Caco-2 (cell line): ENCODE measurements at regions not wholly inside any gene's neighbourhood (a gene's known extent, or its start where the extent isn't known, plus 50 kb on each side); places are given as distances from the start of the nearest gene placed in this dataset.

Source experiments
- BruUV-seq: library from RNA; stranded (reverse); fragments of 400-500 nt; replicated peaks from 2 replicates; lab custom pipeline; 2021; lab: Mats Ljungman, UMichigan
- CTCF ChIA-PET: fragments of 300-600 bp; sonication (Branson Sonifier 250); formaldehyde crosslinking; loops from one replicate; lab custom pipeline; 2022; ENCODE audit warnings: antibody characterized with exemption; lab: Charles Lee
- POLR2A ChIA-PET: fragments of 300-600 bp; sonication (Branson Sonifier 250); formaldehyde crosslinking; loops from one replicate; lab custom pipeline; 2022; ENCODE audit warnings: antibody characterized with exemption; lab: Charles Lee
- DNase-seq, 2 experiments: peaks; one replicate each; pipeline versions ENCODE4 v3.0.0 to v3.0.0-alpha.2; 2020 to 2022
- H3K27me3 ChIP-seq: replicated peaks from 2 replicates; pipeline ENCODE4 v1.6.0; 2011; ENCODE audit warnings: low read length; ENCODE audit not compliant: control insufficient read depth, insufficient read depth
- H3K36me3 ChIP-seq: 2 replicates; pipeline ENCODE4 v1.5.1; 2011; ENCODE audit warnings: low read length; ENCODE audit not compliant: control insufficient read depth, insufficient read depth
- H3K4me1 ChIP-seq: fragments of 250-450 bp; sonication (Bioruptor Pico); 2 replicates; pipeline ENCODE4 v1.5.1; 2020; ENCODE audit warnings: mild to moderate bottlenecking
- H3K4me3 ChIP-seq: 2 replicates; pipeline ENCODE4 v1.5.1; 2011; ENCODE audit warnings: low read depth, mild to moderate bottlenecking, control low read depth, low read length
- H3K9me3 ChIP-seq: fragments of 250-450 bp; sonication (Bioruptor Pico); 2 replicates; pipeline ENCODE4 v1.5.1; 2020; ENCODE audit warnings: mild to moderate bottlenecking, moderate library complexity
- H3K27ac Mint-ChIP-seq: one replicate; pipeline ENCODE4 v1.8.0; 2022; ENCODE audit warnings: mixed read lengths; ENCODE audit not compliant: unreplicated experiment
- H3K27me3 Mint-ChIP-seq: one replicate; pipeline ENCODE4 v1.8.0; 2022; ENCODE audit warnings: mixed read lengths; ENCODE audit not compliant: insufficient read depth, unreplicated experiment
- H3K36me3 Mint-ChIP-seq: one replicate; pipeline ENCODE4 v1.8.0; 2022; ENCODE audit warnings: mild to moderate bottlenecking, mixed read lengths; ENCODE audit not compliant: insufficient read depth, unreplicated experiment
- H3K4me1 Mint-ChIP-seq: one replicate; pipeline ENCODE4 v1.8.0; 2022; ENCODE audit warnings: low read depth, mixed read lengths; ENCODE audit not compliant: unreplicated experiment
- H3K4me3 Mint-ChIP-seq: one replicate; pipeline ENCODE4 v1.8.0; 2022; ENCODE audit warnings: mild to moderate bottlenecking, moderate library complexity, mixed read lengths; ENCODE audit not compliant: unreplicated experiment
- H3K9me3 Mint-ChIP-seq: one replicate; pipeline ENCODE4 v1.8.0; 2022; ENCODE audit warnings: mixed read lengths; ENCODE audit not compliant: unreplicated experiment
- intact Hi-C: fragments of 100-400 bp; cut with micrococcal nuclease; formaldehyde crosslinking; loops from one replicate; pipeline ENCODE4 v1.10.0; 2022; ENCODE audit not compliant: unreplicated experiment
- TF ChIP-seq, protein P1 (sequence below), 2 experiments: fragments of 200-600 bp in 1 of 2; IDR thresholded peaks; 1 replicate in 1 of 2; 2 replicates in 1 of 2; pipeline versions ENCODE4 v1.5.1 to v1.8.0; 2011 to 2022; ENCODE audit warnings: antibody characterized with exemption in 1 of 2, control low read depth in 1 of 2, inconsistent platforms in 1 of 2, low read depth in 1 of 2, low read length in 1 of 2, mild to moderate bottlenecking in 1 of 2, moderate library complexity in 1 of 2; ENCODE audit not compliant: insufficient read depth in 1 of 2, severe bottlenecking in 1 of 2, unreplicated experiment in 1 of 2

DNA sequence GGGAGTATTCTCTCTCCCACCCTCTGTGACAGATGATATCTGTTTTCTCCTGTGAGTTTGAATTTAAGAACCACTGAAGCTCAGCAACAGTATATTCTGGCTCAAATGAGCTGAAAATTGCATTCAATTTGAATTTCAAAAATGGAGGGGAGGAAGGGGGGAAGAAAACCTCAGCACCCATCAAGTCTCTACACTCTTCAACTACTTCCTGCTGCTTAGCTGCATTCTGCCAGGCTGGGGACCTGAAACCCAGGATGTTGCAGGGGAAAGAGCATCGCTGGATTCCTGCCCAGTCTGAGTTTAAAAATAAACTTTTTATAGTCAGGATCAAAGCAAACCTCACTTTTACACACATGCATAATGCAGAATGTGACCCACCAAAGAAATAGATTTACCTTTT lies 214.3 kb upstream of the ESRRG start:
- no peaks in the 10 kb centered on the region for H3K9me3 Mint-ChIP-seq
- no peak overlapping the region for H3K27ac Mint-ChIP-seq
- no peaks in the 10 kb centered on the region for H3K9me3 ChIP-seq
- ChIA-PET POLR2A (no interaction called here), CTCF (no interaction called here)
- no peaks in the 10 kb centered on the region for H3K36me3 Mint-ChIP-seq
- H3K4me3 Mint-ChIP-seq: no peak overlapping the region
- no peaks in the 10 kb centered on the region for H3K4me1 ChIP-seq
- TF ChIP-seq, protein P1, sequence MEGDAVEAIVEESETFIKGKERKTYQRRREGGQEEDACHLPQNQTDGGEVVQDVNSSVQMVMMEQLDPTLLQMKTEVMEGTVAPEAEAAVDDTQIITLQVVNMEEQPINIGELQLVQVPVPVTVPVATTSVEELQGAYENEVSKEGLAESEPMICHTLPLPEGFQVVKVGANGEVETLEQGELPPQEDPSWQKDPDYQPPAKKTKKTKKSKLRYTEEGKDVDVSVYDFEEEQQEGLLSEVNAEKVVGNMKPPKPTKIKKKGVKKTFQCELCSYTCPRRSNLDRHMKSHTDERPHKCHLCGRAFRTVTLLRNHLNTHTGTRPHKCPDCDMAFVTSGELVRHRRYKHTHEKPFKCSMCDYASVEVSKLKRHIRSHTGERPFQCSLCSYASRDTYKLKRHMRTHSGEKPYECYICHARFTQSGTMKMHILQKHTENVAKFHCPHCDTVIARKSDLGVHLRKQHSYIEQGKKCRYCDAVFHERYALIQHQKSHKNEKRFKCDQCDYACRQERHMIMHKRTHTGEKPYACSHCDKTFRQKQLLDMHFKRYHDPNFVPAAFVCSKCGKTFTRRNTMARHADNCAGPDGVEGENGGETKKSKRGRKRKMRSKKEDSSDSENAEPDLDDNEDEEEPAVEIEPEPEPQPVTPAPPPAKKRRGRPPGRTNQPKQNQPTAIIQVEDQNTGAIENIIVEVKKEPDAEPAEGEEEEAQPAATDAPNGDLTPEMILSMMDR (IDR thresholded peaks at IDR 0.05; ENCODE audit: insufficient read depth in 1 of 2, low read depth in 1 of 2, low read length in 1 of 2, severe bottlenecking in 1 of 2, unreplicated experiment in 1 of 2): no peak
- H3K4me3 ChIP-seq: no peak overlapping the region
- no peak for DNase-seq
- no peaks in the 10 kb centered on the region for H3K4me1 Mint-ChIP-seq
- H3K36me3 ChIP-seq: no peaks in the 10 kb centered on the region
- BruUV-seq: no TSS peak
- no peaks in the 10 kb centered on the region for H3K27me3 ChIP-seq
- H3K27me3 Mint-ChIP-seq: no peaks in the 10 kb centered on the region
- intact Hi-C loops: no loop called here

DNA sequence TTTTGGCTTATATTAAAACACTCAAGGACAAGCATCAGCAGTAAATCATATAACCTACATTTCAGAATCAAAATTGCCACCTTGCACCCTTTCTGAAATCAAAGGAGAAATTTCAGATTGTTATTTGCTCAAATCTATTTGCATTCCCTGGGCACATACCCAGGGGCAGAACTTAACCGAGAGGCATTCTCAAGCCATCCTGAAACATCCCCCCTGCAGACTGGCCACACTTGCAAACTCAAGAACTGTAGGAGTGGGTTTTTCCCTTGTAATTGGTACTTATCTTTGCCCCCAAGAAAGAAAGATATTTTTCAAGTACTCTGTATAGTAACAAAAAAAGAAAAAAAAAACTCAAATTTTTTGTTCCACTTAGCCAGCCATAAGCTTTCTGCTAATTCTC lies 213.6 kb upstream of the ESRRG start:
- H3K4me3 ChIP-seq: no peak overlapping the region
- intact Hi-C loops: no loop called here
- ChIA-PET POLR2A (no interaction called here), CTCF (no interaction called here)
- H3K27ac Mint-ChIP-seq: no peak overlapping the region
- no peak for DNase-seq
- H3K27me3 Mint-ChIP-seq: no peaks in the 10 kb centered on the region
- H3K9me3 ChIP-seq: no peaks in the 10 kb centered on the region
- no peaks in the 10 kb centered on the region for H3K36me3 Mint-ChIP-seq
- no peaks in the 10 kb centered on the region for H3K4me1 Mint-ChIP-seq
- TF ChIP-seq, protein P1 (IDR thresholded peaks at IDR 0.05; ENCODE audit: insufficient read depth in 1 of 2, low read depth in 1 of 2, low read length in 1 of 2, severe bottlenecking in 1 of 2, unreplicated experiment in 1 of 2): no peak
- H3K4me3 Mint-ChIP-seq: no peak overlapping the region
- H3K27me3 ChIP-seq: no peaks in the 10 kb centered on the region
- H3K4me1 ChIP-seq: no peaks in the 10 kb centered on the region
- no peaks in the 10 kb centered on the region for H3K9me3 Mint-ChIP-seq
- BruUV-seq: no TSS peak
- no peaks in the 10 kb centered on the region for H3K36me3 ChIP-seq

GRCh38 chr1:216935901-216936300 lies 212.7 kb upstream of the ESRRG start:
- no peak overlapping the region for H3K4me3 Mint-ChIP-seq
- no peaks in the 10 kb centered on the region for H3K27me3 Mint-ChIP-seq
- H3K4me3 ChIP-seq: no peak overlapping the region
- H3K9me3 Mint-ChIP-seq: no peaks in the 10 kb centered on the region
- H3K9me3 ChIP-seq: no peaks in the 10 kb centered on the region
- intact Hi-C loops: no loop called here
- H3K27me3 ChIP-seq: no peaks in the 10 kb centered on the region
- no peak overlapping the region for H3K27ac Mint-ChIP-seq
- TF ChIP-seq, protein P1 (IDR thresholded peaks at IDR 0.05; ENCODE audit: insufficient read depth in 1 of 2, low read depth in 1 of 2, low read length in 1 of 2, severe bottlenecking in 1 of 2, unreplicated experiment in 1 of 2): no peak
- no peak for DNase-seq
- no peaks in the 10 kb centered on the region for H3K36me3 Mint-ChIP-seq
- no TSS peak for BruUV-seq
- ChIA-PET CTCF (no interaction called here), POLR2A (no interaction called here)
- no peaks in the 10 kb centered on the region for H3K36me3 ChIP-seq
- H3K4me1 ChIP-seq: no peaks in the 10 kb centered on the region
- no peaks in the 10 kb centered on the region for H3K4me1 Mint-ChIP-seq
